GM12891 (cell line): ENCODE measurements at regions not wholly inside any gene's neighbourhood (a gene's known extent, or its start where the extent isn't known, plus 50 kb on each side); places are given as distances from the start of the nearest gene placed in this dataset.

Experiments
- PAX5 ChIP-seq: IDR thresholded peaks from 2 replicates; pipeline ENCODE4 v1.6.1; 2011; ENCODE audit warnings: low read length, moderate library complexity, mild to moderate bottlenecking; ENCODE audit not compliant: insufficient read depth, severe bottlenecking
- POLR2A ChIP-seq: IDR thresholded peaks from 2 replicates; pipeline ENCODE4 v1.6.1; 2011; ENCODE audit warnings: low read depth, low read length, control low read depth
- POLR2AphosphoS5 ChIP-seq: IDR thresholded peaks from 2 replicates; pipeline ENCODE4 v1.6.1; 2011; ENCODE audit warnings: low read depth, low read length, control low read depth
- POU2F2 ChIP-seq: IDR thresholded peaks from 2 replicates; pipeline ENCODE4 v1.6.1; 2011; ENCODE audit warnings: low read depth, mild to moderate bottlenecking, control low read depth, low read length, moderate library complexity
- SPI1 ChIP-seq: IDR thresholded peaks from 2 replicates; pipeline ENCODE4 v1.6.1; 2011; ENCODE audit warnings: low read depth, low read length, control low read depth
- TAF1 ChIP-seq: IDR thresholded peaks from 2 replicates; pipeline ENCODE4 v1.6.1; 2011; ENCODE audit warnings: low read depth, low read length, control low read depth

GRCh38 chr6:112831022-112831421 lies 483.9 kb downstream of the RFPL4B start:
- TF ChIP-seq POLR2A (no peak), TAF1 (no peak), POU2F2 (no peak), POLR2AphosphoS5 (no peak), SPI1 (no peak), PAX5 (no peak)
